ENCODE measurements at regions not wholly inside any gene's neighbourhood (a gene's known extent, or its start where the extent isn't known, plus 50 kb on each side); places are given as distances from the start of the nearest gene placed in this dataset.

GRCh38 chr10:44557596-44558191, 172.8 kb upstream of the CXCL12 start:
- peaks cover 2% of the 10 kb centered on the region for H3K27me3 Mint-ChIP-seq (ENCODE audit: unreplicated experiment)

GRCh38 chr10:44558521-44558920, 173.6 kb upstream of the CXCL12 start:
- no peak overlapping the region for H3K4me3 Mint-ChIP-seq (ENCODE audit: unreplicated experiment)
- peaks cover 2% of the 10 kb centered on the region for H3K27me3 Mint-ChIP-seq (ENCODE audit: unreplicated experiment)
- H3K9me3 Mint-ChIP-seq (ENCODE audit: unreplicated experiment): no peaks in the 10 kb centered on the region
- no peaks in the 10 kb centered on the region for H3K36me3 Mint-ChIP-seq (ENCODE audit: low read depth, unreplicated experiment)
- H3K4me1 Mint-ChIP-seq (ENCODE audit: unreplicated experiment): no peaks in the 10 kb centered on the region
- H3K27ac Mint-ChIP-seq (ENCODE audit: unreplicated experiment): no peak overlapping the region
- DNase-seq (ENCODE audit: low spot score): no peak
- TF ChIP-seq CTCF (IDR thresholded peaks at IDR 0.05; ENCODE audit: unreplicated experiment): no peak

More at GRCh38 chr10:44557596-44558191, 172.8 kb upstream of the CXCL12 start:
- Mint-ChIP-seq H3K4me1 (ENCODE audit: unreplicated experiment) (no peaks in the 10 kb centered on the region), H3K27ac (ENCODE audit: unreplicated experiment) (no peak overlapping the region), H3K4me3 (ENCODE audit: unreplicated experiment) (no peak overlapping the region), H3K9me3 (ENCODE audit: unreplicated experiment) (no peaks in the 10 kb centered on the region), H3K36me3 (ENCODE audit: low read depth, unreplicated experiment) (no peaks in the 10 kb centered on the region)
- TF ChIP-seq CTCF (IDR thresholded peaks at IDR 0.05; ENCODE audit: unreplicated experiment): no peak
- DNase-seq (ENCODE audit: low spot score): no peak

GRCh38 chr10:44564361-44564760, 179.5 kb upstream of the CXCL12 start:
- no peaks in the 10 kb centered on the region for H3K36me3 Mint-ChIP-seq (ENCODE audit: low read depth, unreplicated experiment)
- no peak overlapping the region for H3K4me3 Mint-ChIP-seq (ENCODE audit: unreplicated experiment)
- no peak overlapping the region for H3K27ac Mint-ChIP-seq (ENCODE audit: unreplicated experiment)
- H3K9me3 Mint-ChIP-seq (ENCODE audit: unreplicated experiment): no peaks in the 10 kb centered on the region
- TF ChIP-seq CTCF (IDR thresholded peaks at IDR 0.05; ENCODE audit: unreplicated experiment): no peak
- no peaks in the 10 kb centered on the region for H3K4me1 Mint-ChIP-seq (ENCODE audit: unreplicated experiment)
- no peaks in the 10 kb centered on the region for H3K27me3 Mint-ChIP-seq (ENCODE audit: unreplicated experiment)
- no peak for DNase-seq (ENCODE audit: low spot score)

GRCh38 chr10:44564790-44565189, 179.9 kb upstream of the CXCL12 start:
- H3K4me3 Mint-ChIP-seq (ENCODE audit: unreplicated experiment): no peak overlapping the region
- no peaks in the 10 kb centered on the region for H3K9me3 Mint-ChIP-seq (ENCODE audit: unreplicated experiment)
- no peaks in the 10 kb centered on the region for H3K27me3 Mint-ChIP-seq (ENCODE audit: unreplicated experiment)
- no peak for DNase-seq (ENCODE audit: low spot score)
- H3K36me3 Mint-ChIP-seq (ENCODE audit: low read depth, unreplicated experiment): no peaks in the 10 kb centered on the region
- H3K4me1 Mint-ChIP-seq (ENCODE audit: unreplicated experiment): no peaks in the 10 kb centered on the region
- no peak overlapping the region for H3K27ac Mint-ChIP-seq (ENCODE audit: unreplicated experiment)
- no peak for TF ChIP-seq CTCF (IDR thresholded peaks at IDR 0.05; ENCODE audit: unreplicated experiment)

- H3K9me3 Mint-ChIP-seq (ENCODE audit: unreplicated experiment): no peaks in the 10 kb centered on the region
- no peak overlapping the region for H3K27ac Mint-ChIP-seq (ENCODE audit: unreplicated experiment)
- no peaks in the 10 kb centered on the region for H3K36me3 Mint-ChIP-seq (ENCODE audit: low read depth, unreplicated experiment)
- peaks cover 2% of the 10 kb centered on the region for H3K27me3 Mint-ChIP-seq (ENCODE audit: unreplicated experiment)
- no peaks in the 10 kb centered on the region for H3K4me1 Mint-ChIP-seq (ENCODE audit: unreplicated experiment)
- no peak overlapping the region for H3K4me3 Mint-ChIP-seq (ENCODE audit: unreplicated experiment)
- no peak for DNase-seq (ENCODE audit: low spot score)
- no peak for TF ChIP-seq CTCF (IDR thresholded peaks at IDR 0.05; ENCODE audit: unreplicated experiment)
Observed at GRCh38 chr10:44566786-44567185, 181.9 kb upstream of the CXCL12 start.
